HCT116 (cell line): ENCODE measurements at regions not wholly inside any gene's neighbourhood (a gene's known extent, or its start where the extent isn't known, plus 50 kb on each side); places are given as distances from the start of the nearest gene placed in this dataset.

ENCODE experiments used
- ATAC-seq: fragments of 200-7000 bp; cut with Tn5 transposase; 2 replicates; pipeline ENCODE4 v1.9.1; 2020; ENCODE audit warnings: mild to moderate bottlenecking, moderate library complexity
- BruUV-seq: library from RNA; stranded (reverse); fragments of 400-500 nt; replicated peaks from 2 replicates; lab custom pipeline; 2021; lab: Mats Ljungman, UMichigan
- CTCF ChIA-PET: fragments of 300-600 bp; sonication (Branson Sonifier 250); formaldehyde crosslinking; loops from one replicate; lab custom pipeline; 2021; ENCODE audit warnings: antibody characterized with exemption; lab: Charles Lee
- POLR2A ChIA-PET: fragments of 300-600, 350-600 bp; sonication (Branson Sonifier 250); formaldehyde crosslinking; loops from one replicate; lab custom pipeline; 2021; ENCODE audit warnings: antibody characterized with exemption; lab: Charles Lee
- RAD21 ChIA-PET, 2 experiments: fragments of 300-600 bp; sonication (Branson Sonifier 250); formaldehyde crosslinking; loops; one replicate each; lab custom pipeline; 2023; ENCODE audit warnings: low total read pairs in 2 of 2; ENCODE audit not compliant: uncharacterized antibody in 2 of 2, unreplicated experiment in 2 of 2, low non-redundant PET in 1 of 2; lab: Charles Lee
- DNase-seq: peaks from one replicate; pipeline ENCODE4 v3.0.0-alpha.2; 2010; ENCODE audit warnings: low read depth, low spot score
- H2AFZ ChIP-seq: fragments of 200-600 bp; shearing (Covaris generic), sonication (generic); 2 replicates; pipeline ENCODE4 v1.6.1; 2017; ENCODE audit warnings: low read depth, mixed run types, mixed read lengths, antibody characterized with exemption, low read length; ENCODE audit not compliant: poor library complexity, severe bottlenecking
- H3K27ac ChIP-seq: 2 replicates; pipeline ENCODE4 v1.5.1; 2012; ENCODE audit warnings: low read depth, low read length
- H3K27me3 ChIP-seq: fragments of 200-600 bp; sonication (generic); 2 replicates; pipeline ENCODE4 v1.6.1; 2016; ENCODE audit warnings: mixed run types, low read length, mixed read lengths; ENCODE audit not compliant: insufficient read depth
- H3K36me3 ChIP-seq, 2 experiments: fragments of 200-500 bp in 1 of 2; fragments of 200-600 bp in 1 of 2; sonication (Bioruptor generic) in 1 of 2; sonication (generic) in 1 of 2; 2 replicates each; pipeline versions ENCODE4 v1.5.1 to v1.6.1; 2014 to 2016; ENCODE audit warnings: low read length in 2 of 2, inconsistent platforms in 1 of 2, mixed read lengths in 1 of 2, mixed run types in 1 of 2; ENCODE audit not compliant: insufficient read depth in 2 of 2, control insufficient read depth in 1 of 2
- H3K4me1 ChIP-seq, 2 experiments: fragments of 200-600 bp in 1 of 2; sonication (generic) in 1 of 2; 2 replicates each; pipeline versions ENCODE4 v1.5.1 to v1.6.1; 2012 to 2017; ENCODE audit warnings: low read length in 2 of 2, inconsistent platforms in 1 of 2, mild to moderate bottlenecking in 1 of 2, mixed read lengths in 1 of 2, mixed run types in 1 of 2, moderate library complexity in 1 of 2; ENCODE audit not compliant: insufficient read depth in 2 of 2, control insufficient read depth in 1 of 2
- H3K4me2 ChIP-seq: fragments of 200-600 bp; sonication (generic); 2 replicates; pipeline ENCODE4 v1.6.1; 2017; ENCODE audit warnings: mixed run types, low read length, mixed read lengths
- H3K4me3 ChIP-seq, 2 experiments: fragments of 200-600 bp in 1 of 2; sonication (generic) in 1 of 2; replicated peaks in 1 of 2; 2 replicates each; pipeline ENCODE4 v1.5.1; 2011 to 2016; ENCODE audit warnings: low read length in 2 of 2, control low read depth in 1 of 2, low read depth in 1 of 2, mild to moderate bottlenecking in 1 of 2, mixed read lengths in 1 of 2, mixed run types in 1 of 2
- H3K79me2 ChIP-seq: fragments of 200-600 bp; sonication (generic); 2 replicates; pipeline ENCODE4 v1.6.1; 2017; ENCODE audit warnings: mild to moderate bottlenecking, mixed run types, low read length, moderate library complexity, mixed read lengths; ENCODE audit not compliant: insufficient read depth
- H3K9ac ChIP-seq: fragments of 200-600 bp; sonication (generic); 2 replicates; pipeline ENCODE4 v1.6.1; 2016; ENCODE audit warnings: low read length, mixed read lengths
- H3K9me2 ChIP-seq: fragments of 200-600 bp; sonication (generic), shearing (Covaris generic); 2 replicates; pipeline ENCODE4 v1.6.1; 2017; ENCODE audit warnings: mixed run types, mild to moderate bottlenecking, moderate library complexity; ENCODE audit not compliant: insufficient read depth
- H3K9me3 ChIP-seq, 2 experiments: fragments of 200-500 bp in 1 of 2; fragments of 200-600 bp in 1 of 2; sonication (Bioruptor generic) in 1 of 2; sonication (generic) in 1 of 2; 2 replicates each; pipeline ENCODE4 v1.6.1; 2014 to 2017; ENCODE audit warnings: low read length in 2 of 2, mixed read lengths in 2 of 2, inconsistent platforms in 1 of 2, low read depth in 1 of 2, mild to moderate bottlenecking in 1 of 2, mixed run types in 1 of 2, moderate library complexity in 1 of 2; ENCODE audit not compliant: control insufficient read depth in 1 of 2, insufficient read depth in 1 of 2
- H4K20me1 ChIP-seq: fragments of 200-600 bp; sonication (generic), shearing (Covaris generic); 2 replicates; pipeline ENCODE4 v1.6.1; 2017; ENCODE audit warnings: mixed run types, mild to moderate bottlenecking, moderate library complexity; ENCODE audit not compliant: insufficient read depth
- CBX3 ChIP-seq: IDR thresholded peaks from 2 replicates; pipeline ENCODE4 v1.6.1; 2012; ENCODE audit warnings: low read depth
- CTCF ChIP-seq, 3 experiments: fragments of 200-600 bp in 1 of 3; sonication (generic) in 1 of 3; IDR thresholded peaks in 2 of 3; conservative IDR thresholded peaks in 1 of 3; 2 replicates each; pipeline ENCODE4 v1.5.1; 2012 to 2017; ENCODE audit warnings: low read depth in 2 of 3, low read length in 2 of 3, antibody characterized with exemption in 1 of 3, borderline replicate concordance in 1 of 3, control low read depth in 1 of 3, mild to moderate bottlenecking in 1 of 3, mixed read lengths in 1 of 3, mixed run types in 1 of 3, moderate library complexity in 1 of 3; ENCODE audit not compliant: insufficient read depth in 1 of 3
- EGR1 ChIP-seq: IDR thresholded peaks from 2 replicates; pipeline ENCODE4 v1.6.1; 2012; ENCODE audit warnings: low read depth
- FOSL1 ChIP-seq: IDR thresholded peaks from 2 replicates; pipeline ENCODE4 v1.6.1; 2012; ENCODE audit warnings: low read depth
- SP1 ChIP-seq: IDR thresholded peaks from 2 replicates; pipeline ENCODE4 v1.6.1; 2012; ENCODE audit warnings: low read depth
- TCF7L2 ChIP-seq: IDR thresholded peaks from 2 replicates; pipeline ENCODE4 v1.7.0; 2011; ENCODE audit warnings: borderline replicate concordance, inconsistent platforms; ENCODE audit not compliant: insufficient read depth, insufficient read length; ENCODE audit errors: extremely low read depth
- YY1 ChIP-seq: IDR thresholded peaks from 2 replicates; pipeline ENCODE4 v1.6.1; 2011; ENCODE audit warnings: low read length, low read depth, moderate library complexity, mild to moderate bottlenecking; ENCODE audit not compliant: insufficient replicate concordance; ENCODE audit errors: extremely low read depth
- ZFX ChIP-seq: fragments of 450-650 bp; IDR thresholded peaks from 2 replicates; pipeline ENCODE4 v1.6.1; 2017
- ZNF274 ChIP-seq: fragments of 200-500 bp; sonication (Bioruptor generic); IDR thresholded peaks from 2 replicates; pipeline ENCODE4 v1.6.1; 2014; ENCODE audit warnings: mild to moderate bottlenecking, low read depth, low read length, inconsistent platforms
- intact Hi-C: fragments of 100-400 bp; cut with micrococcal nuclease; formaldehyde crosslinking; loops from 2 replicates; pipeline ENCODE4 v1.10.0; 2022
- TF ChIP-seq, protein P1 (sequence below): IDR thresholded peaks from 2 replicates; pipeline ENCODE4 v1.6.1; 2012

GRCh38 chr9:135342206-135343130 is 137.1 kb upstream of the PPP1R26 start:
- Histone ChIP-seq H3K9me2 (no peaks in the 10 kb centered on the region), H3K9ac (no peak overlapping the region), H3K4me1 (no peaks in the 10 kb centered on the region), H3K9me3 (no peaks in the 10 kb centered on the region), H3K4me2 (no peak overlapping the region), H3K4me3 (no peak overlapping the region), H3K27me3 (no peaks in the 10 kb centered on the region), H4K20me1 (no peaks in the 10 kb centered on the region), H3K36me3 (no peaks in the 10 kb centered on the region), H3K27ac (no peak overlapping the region), H2AFZ (no peak overlapping the region), H3K79me2 (no peaks in the 10 kb centered on the region)
- RAD21 ChIA-PET = no interaction called here
- intact Hi-C loops = no loop called here
- no peak for ATAC-seq
- CTCF ChIA-PET = interaction anchor here (0.9 to 1.0 kb wide), 2 partner anchors 152 to 256 kb away, joined by 3 read pairs; no protein-coding TSS in a partner anchor
- BruUV-seq = no TSS peak
- TF ChIP-seq TCF7L2 (no peak), EGR1 (no peak), SP1 (no peak), CBX3 (no peak), ZNF274 (no peak), FOSL1 (no peak), CTCF (IDR thresholded peaks at IDR 0.05 in 2 of 3, conservative IDR thresholded peaks at IDR 0.05 in 1 of 3; ENCODE audit: borderline replicate concordance in 1 of 3, insufficient read depth in 1 of 3, low read depth in 2 of 3, low read length in 2 of 3) (no peak), YY1 (no peak), ZFX (no peak)
- TF ChIP-seq, protein P1, sequence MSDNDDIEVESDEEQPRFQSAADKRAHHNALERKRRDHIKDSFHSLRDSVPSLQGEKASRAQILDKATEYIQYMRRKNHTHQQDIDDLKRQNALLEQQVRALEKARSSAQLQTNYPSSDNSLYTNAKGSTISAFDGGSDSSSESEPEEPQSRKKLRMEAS = no peak
- POLR2A ChIA-PET = no interaction called here
- no peak for DNase-seq
